Nephron (organoid): ENCODE measurements at regions not wholly inside any gene's neighbourhood (a gene's known extent, or its start where the extent isn't known, plus 50 kb on each side); places are given as distances from the start of the nearest gene placed in this dataset.

Experiments used
- H3K27ac Mint-ChIP-seq, 3 experiments: 2 replicates each; pipeline ENCODE4 v1.8.0; 2020; ENCODE audit warnings: mixed read lengths in 3 of 3, mild to moderate bottlenecking in 2 of 3, moderate library complexity in 1 of 3
- H3K27me3 Mint-ChIP-seq: 2 replicates; pipeline ENCODE4 v1.8.0; 2021; ENCODE audit warnings: low read depth, mild to moderate bottlenecking, moderate library complexity, mixed read lengths
- H3K36me3 Mint-ChIP-seq: 2 replicates; pipeline ENCODE4 v1.8.0; 2020; ENCODE audit warnings: low read depth, mixed read lengths
- H3K4me1 Mint-ChIP-seq: 2 replicates; pipeline ENCODE4 v1.8.0; 2020; ENCODE audit warnings: mixed read lengths
- H3K4me3 Mint-ChIP-seq, 3 experiments: 2 replicates each; pipeline ENCODE4 v1.8.0; 2020; ENCODE audit warnings: mild to moderate bottlenecking in 3 of 3, mixed read lengths in 3 of 3, moderate library complexity in 2 of 3
- H3K9me3 Mint-ChIP-seq: 2 replicates; pipeline ENCODE4 v1.8.0; 2020; ENCODE audit warnings: mixed read lengths
- CTCF ChIP-seq, 3 experiments: fragments of 200-600 bp; sonication (generic); IDR thresholded peaks; one replicate each; pipeline ENCODE4 v1.5.0; 2021; ENCODE audit warnings: antibody characterized with exemption in 3 of 3; ENCODE audit not compliant: unreplicated experiment in 3 of 3

GRCh38 chr2:41116106-41116797 is 664.4 kb upstream of the SLC8A1 start:
- H3K4me3 Mint-ChIP-seq = no peak overlapping the region
- no peaks in the 10 kb centered on the region for H3K27me3 Mint-ChIP-seq
- H3K4me1 Mint-ChIP-seq = peaks cover 19% of the 10 kb centered on the region
- peaks cover 8% of the 10 kb centered on the region for H3K9me3 Mint-ChIP-seq
- no peaks in the 10 kb centered on the region for H3K36me3 Mint-ChIP-seq
- no peak overlapping the region for H3K27ac Mint-ChIP-seq
- TF ChIP-seq CTCF (IDR thresholded peaks at IDR 0.05; ENCODE audit: unreplicated experiment in 3 of 3) = no peak

- no peak for TF ChIP-seq CTCF (IDR thresholded peaks at IDR 0.05; ENCODE audit: unreplicated experiment in 3 of 3)
- H3K4me3 Mint-ChIP-seq = no peak overlapping the region
- peaks cover 34% of the 10 kb centered on the region for H3K4me1 Mint-ChIP-seq
- H3K27me3 Mint-ChIP-seq = no peaks in the 10 kb centered on the region
- H3K9me3 Mint-ChIP-seq = peaks cover 3% of the 10 kb centered on the region
- no peaks in the 10 kb centered on the region for H3K36me3 Mint-ChIP-seq
- H3K27ac Mint-ChIP-seq = no peak overlapping the region
These were observed 667.6 kb upstream of the SLC8A1 start for GRCh38 chr2:41119489-41119888.

GRCh38 chr2:41123341-41123740 is 671.5 kb upstream of the SLC8A1 start:
- no peak overlapping the region for H3K4me3 Mint-ChIP-seq
- TF ChIP-seq CTCF (IDR thresholded peaks at IDR 0.05; ENCODE audit: unreplicated experiment in 3 of 3) = no peak
- no peaks in the 10 kb centered on the region for H3K36me3 Mint-ChIP-seq
- H3K9me3 Mint-ChIP-seq = peaks cover 9% of the 10 kb centered on the region
- no peak overlapping the region for H3K27ac Mint-ChIP-seq
- H3K4me1 Mint-ChIP-seq = peaks cover 40% of the 10 kb centered on the region
- H3K27me3 Mint-ChIP-seq = no peaks in the 10 kb centered on the region

GRCh38 chr2:41127351-41127750 is 675.5 kb upstream of the SLC8A1 start:
- Mint-ChIP-seq H3K4me1 (peaks cover 42% of the 10 kb centered on the region), H3K36me3 (no peaks in the 10 kb centered on the region), H3K9me3 (peaks cover 9% of the 10 kb centered on the region), H3K4me3 (no peak overlapping the region), H3K27ac (no peak overlapping the region), H3K27me3 (no peaks in the 10 kb centered on the region)
- no peak for TF ChIP-seq CTCF (IDR thresholded peaks at IDR 0.05; ENCODE audit: unreplicated experiment in 3 of 3)

DNA sequence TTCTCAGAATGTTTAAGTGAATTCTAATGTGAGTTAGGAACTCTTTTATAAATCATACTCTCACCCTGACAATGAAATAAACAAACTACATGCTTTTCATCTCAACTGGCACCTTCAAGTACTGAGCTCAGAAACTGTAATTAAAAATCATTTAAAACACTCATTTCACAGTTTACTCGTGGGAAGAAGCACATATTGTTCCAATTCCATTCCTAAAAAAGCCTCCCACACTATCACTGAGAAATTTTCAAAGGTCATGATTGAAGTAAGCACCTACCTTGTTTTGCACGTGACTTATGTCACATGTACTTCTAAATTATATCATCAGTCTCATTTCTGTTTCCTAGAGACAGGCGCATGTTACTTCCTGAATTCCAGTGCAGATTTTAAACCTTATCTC is 678.1 kb upstream of the SLC8A1 start:
- Mint-ChIP-seq H3K9me3 (peaks cover 9% of the 10 kb centered on the region), H3K4me3 (no peak overlapping the region), H3K27ac (no peak overlapping the region), H3K27me3 (no peaks in the 10 kb centered on the region), H3K36me3 (no peaks in the 10 kb centered on the region), H3K4me1 (peaks cover 35% of the 10 kb centered on the region)
- TF ChIP-seq CTCF (IDR thresholded peaks at IDR 0.05; ENCODE audit: unreplicated experiment in 3 of 3) = no peak

DNA sequence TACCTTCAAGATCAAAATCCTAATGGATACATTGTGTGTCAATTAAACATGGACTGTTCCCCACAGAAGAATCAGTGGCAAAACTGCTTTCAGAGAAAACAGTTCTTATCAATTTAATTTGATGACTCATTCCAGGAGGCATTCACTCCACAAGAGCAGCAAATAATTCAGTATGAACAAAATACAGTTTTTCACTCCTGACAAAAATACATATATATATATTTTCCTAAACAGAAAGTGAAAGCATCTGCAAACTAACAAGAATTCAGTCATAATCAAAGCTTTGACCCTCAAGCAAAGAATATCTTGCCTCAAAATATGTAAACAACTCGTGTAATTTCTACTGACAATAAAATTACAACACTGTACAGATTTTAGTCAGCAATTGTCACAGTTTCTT is 685.1 kb upstream of the SLC8A1 start:
- H3K27me3 Mint-ChIP-seq = no peaks in the 10 kb centered on the region
- no peaks in the 10 kb centered on the region for H3K36me3 Mint-ChIP-seq
- no peaks in the 10 kb centered on the region for H3K9me3 Mint-ChIP-seq
- H3K27ac Mint-ChIP-seq = no peak overlapping the region
- H3K4me1 Mint-ChIP-seq = peaks cover 14% of the 10 kb centered on the region
- no peak overlapping the region for H3K4me3 Mint-ChIP-seq
- TF ChIP-seq CTCF (IDR thresholded peaks at IDR 0.05; ENCODE audit: unreplicated experiment in 3 of 3) = no peak
